ENCODE measurements at regions not wholly inside any gene's neighbourhood (a gene's known extent, or its start where the extent isn't known, plus 50 kb on each side); places are given as distances from the start of the nearest gene placed in this dataset.
A peak's percentile ranks its signal among the peaks of the same experiment; 100 is the strongest.

DNA sequence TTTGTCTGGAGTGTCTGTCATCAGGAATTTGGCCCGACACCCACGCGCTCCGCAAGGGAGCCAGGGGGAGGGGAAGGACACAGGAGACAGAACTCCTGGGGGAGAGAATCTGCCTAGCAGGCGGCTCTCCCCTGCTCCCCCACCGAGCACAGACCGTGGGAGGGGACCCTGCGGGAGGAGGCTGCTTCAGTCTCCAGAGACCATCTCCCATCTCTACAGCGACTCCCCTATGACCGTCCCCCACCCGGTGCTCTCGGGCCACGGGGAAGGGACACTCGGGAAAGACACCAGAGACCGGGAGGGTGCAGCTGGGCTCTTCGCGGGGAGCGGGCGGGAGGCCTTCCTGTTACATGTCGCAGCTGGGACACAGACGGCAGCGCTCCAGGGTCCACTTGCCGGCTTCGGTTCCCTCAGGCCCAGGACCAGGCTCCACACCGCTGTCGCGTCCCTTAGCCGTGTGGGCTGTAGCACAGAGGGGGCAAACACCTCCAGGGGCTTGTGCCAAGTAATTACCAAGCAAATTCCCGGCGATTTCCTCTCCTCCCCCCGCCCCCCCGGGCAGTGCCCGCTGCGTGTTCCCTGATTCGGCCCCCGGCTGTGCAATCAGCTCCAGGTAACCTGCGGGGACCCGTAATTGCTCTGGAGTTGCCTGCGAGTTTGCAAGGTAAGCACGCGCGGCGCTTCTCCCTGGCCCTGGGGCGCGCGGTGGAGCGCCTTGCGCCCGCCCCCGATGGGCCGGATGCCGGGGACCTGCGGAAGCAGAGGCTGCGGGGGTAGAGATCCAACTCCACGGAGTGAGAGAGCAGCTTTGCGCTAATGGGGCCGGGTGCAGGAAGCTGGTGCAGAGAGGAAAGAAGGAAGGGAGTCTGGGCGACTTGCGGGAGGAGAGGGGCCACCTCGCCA, 155.1 kb upstream of the CADM1 start:
- Histone ChIP-seq H3K79me2 (replicated peaks; ENCODE audit: insufficient read depth) (no peaks in the 10 kb centered on the region), H3K4me3 (peak overlapping the region; percentile 83), H2AFZ (peak overlapping the region; percentile 99), H3K27ac (ENCODE audit: low read depth) (no peak overlapping the region), H3K4me1 (ENCODE audit: insufficient read depth) (peaks cover 8% of the 10 kb centered on the region; the same call in 1 of the 2 replicates), H4K20me1 (replicated peaks; ENCODE audit: insufficient read depth) (no peaks in the 10 kb centered on the region; the same call in 1 of the 2 replicates), H3K27me3 (ENCODE audit: insufficient read depth) (peaks cover 54% of the 10 kb centered on the region), H3K36me3 (ENCODE audit: insufficient read depth) (no peaks in the 10 kb centered on the region), H3K4me2 (peak overlapping the region; percentile 94), H3F3A (replicated peaks; ENCODE audit: low read depth) (no peaks in the 10 kb centered on the region), H3K9me2 (ENCODE audit: insufficient read depth) (no peaks in the 10 kb centered on the region)
- Mint-ChIP-seq H3K27ac (no peak overlapping the region), H3K9me3 (no peaks in the 10 kb centered on the region), H3K4me1 (peaks cover 14% of the 10 kb centered on the region; the same call in 2 of the 3 replicates), H3K27me3 (ENCODE audit: insufficient read depth, low read depth, poor library complexity) (peaks cover 36% of the 10 kb centered on the region), H3K4me3 (peak overlapping the region; percentile 82), H3K36me3 (ENCODE audit: low read depth) (no peaks in the 10 kb centered on the region)
- DNase-seq (ENCODE audit: low spot score) (peak; percentile 68), ATAC-seq (peak; percentile 78)
- TF ChIP-seq EZH2 (IDR thresholded peaks at IDR 0.05; ENCODE audit: low read depth, unreplicated experiment) (peak; percentile 21), JUNB (IDR thresholded peaks at IDR 0.05; ENCODE audit: unreplicated experiment) (no peak)

DNA sequence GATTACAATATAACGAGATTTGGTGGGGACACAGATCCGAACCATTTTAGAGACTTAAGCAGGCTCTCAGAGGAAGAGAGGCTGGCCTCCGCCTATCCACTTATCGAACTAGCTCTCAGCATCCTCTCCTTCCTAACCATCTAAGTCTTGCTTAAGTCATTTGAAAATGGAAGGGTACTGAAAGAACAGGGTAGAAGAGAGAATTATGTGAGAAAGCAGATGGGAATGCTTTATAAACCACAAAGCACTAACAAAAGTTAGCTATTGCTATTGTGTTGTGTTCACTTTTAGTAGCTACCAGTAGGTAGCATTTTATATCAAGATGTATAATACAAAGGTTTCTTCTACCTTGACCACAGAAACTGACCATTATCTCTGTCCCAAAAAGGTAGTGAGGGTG, 153.4 kb upstream of the CADM1 start:
- peaks cover 54% of the 10 kb centered on the region for H3K27me3 ChIP-seq (ENCODE audit: insufficient read depth)
- no peaks in the 10 kb centered on the region for H3K36me3 ChIP-seq (ENCODE audit: insufficient read depth)
- ATAC-seq (no peak), DNase-seq (ENCODE audit: low spot score) (no peak)
- H3K4me3 Mint-ChIP-seq, result no peak overlapping the region
- peaks cover 36% of the 10 kb centered on the region for H3K27me3 Mint-ChIP-seq (ENCODE audit: insufficient read depth, low read depth, poor library complexity)
- no peaks in the 10 kb centered on the region for H3K9me2 ChIP-seq (ENCODE audit: insufficient read depth)
- H3K27ac ChIP-seq (ENCODE audit: low read depth), result no peak overlapping the region
- H3K27ac Mint-ChIP-seq, result no peak overlapping the region
- H4K20me1 ChIP-seq (replicated peaks; ENCODE audit: insufficient read depth), result no peaks in the 10 kb centered on the region; the same call in 1 of the 2 replicates
- TF ChIP-seq, protein P1, sequence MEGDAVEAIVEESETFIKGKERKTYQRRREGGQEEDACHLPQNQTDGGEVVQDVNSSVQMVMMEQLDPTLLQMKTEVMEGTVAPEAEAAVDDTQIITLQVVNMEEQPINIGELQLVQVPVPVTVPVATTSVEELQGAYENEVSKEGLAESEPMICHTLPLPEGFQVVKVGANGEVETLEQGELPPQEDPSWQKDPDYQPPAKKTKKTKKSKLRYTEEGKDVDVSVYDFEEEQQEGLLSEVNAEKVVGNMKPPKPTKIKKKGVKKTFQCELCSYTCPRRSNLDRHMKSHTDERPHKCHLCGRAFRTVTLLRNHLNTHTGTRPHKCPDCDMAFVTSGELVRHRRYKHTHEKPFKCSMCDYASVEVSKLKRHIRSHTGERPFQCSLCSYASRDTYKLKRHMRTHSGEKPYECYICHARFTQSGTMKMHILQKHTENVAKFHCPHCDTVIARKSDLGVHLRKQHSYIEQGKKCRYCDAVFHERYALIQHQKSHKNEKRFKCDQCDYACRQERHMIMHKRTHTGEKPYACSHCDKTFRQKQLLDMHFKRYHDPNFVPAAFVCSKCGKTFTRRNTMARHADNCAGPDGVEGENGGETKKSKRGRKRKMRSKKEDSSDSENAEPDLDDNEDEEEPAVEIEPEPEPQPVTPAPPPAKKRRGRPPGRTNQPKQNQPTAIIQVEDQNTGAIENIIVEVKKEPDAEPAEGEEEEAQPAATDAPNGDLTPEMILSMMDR (conservative IDR thresholded peaks at IDR 0.05; ENCODE audit: low read depth in 2 of 2), result no peak
- TF ChIP-seq JUNB (IDR thresholded peaks at IDR 0.05; ENCODE audit: unreplicated experiment) (no peak), EZH2phosphoT487 (IDR thresholded peaks at IDR 0.05; ENCODE audit: unreplicated experiment) (no peak), ZNF114 (CRISPR knock-in tag; IDR thresholded peaks at IDR 0.05) (no peak), EZH2 (IDR thresholded peaks at IDR 0.05; ENCODE audit: low read depth, unreplicated experiment) (no peak), ZNF331 (CRISPR knock-in tag; IDR thresholded peaks at IDR 0.05; ENCODE audit: low read depth) (no peak), ZNF462 (CRISPR knock-in tag; IDR thresholded peaks at IDR 0.05) (no peak)
- TF ChIP-seq, protein P2, sequence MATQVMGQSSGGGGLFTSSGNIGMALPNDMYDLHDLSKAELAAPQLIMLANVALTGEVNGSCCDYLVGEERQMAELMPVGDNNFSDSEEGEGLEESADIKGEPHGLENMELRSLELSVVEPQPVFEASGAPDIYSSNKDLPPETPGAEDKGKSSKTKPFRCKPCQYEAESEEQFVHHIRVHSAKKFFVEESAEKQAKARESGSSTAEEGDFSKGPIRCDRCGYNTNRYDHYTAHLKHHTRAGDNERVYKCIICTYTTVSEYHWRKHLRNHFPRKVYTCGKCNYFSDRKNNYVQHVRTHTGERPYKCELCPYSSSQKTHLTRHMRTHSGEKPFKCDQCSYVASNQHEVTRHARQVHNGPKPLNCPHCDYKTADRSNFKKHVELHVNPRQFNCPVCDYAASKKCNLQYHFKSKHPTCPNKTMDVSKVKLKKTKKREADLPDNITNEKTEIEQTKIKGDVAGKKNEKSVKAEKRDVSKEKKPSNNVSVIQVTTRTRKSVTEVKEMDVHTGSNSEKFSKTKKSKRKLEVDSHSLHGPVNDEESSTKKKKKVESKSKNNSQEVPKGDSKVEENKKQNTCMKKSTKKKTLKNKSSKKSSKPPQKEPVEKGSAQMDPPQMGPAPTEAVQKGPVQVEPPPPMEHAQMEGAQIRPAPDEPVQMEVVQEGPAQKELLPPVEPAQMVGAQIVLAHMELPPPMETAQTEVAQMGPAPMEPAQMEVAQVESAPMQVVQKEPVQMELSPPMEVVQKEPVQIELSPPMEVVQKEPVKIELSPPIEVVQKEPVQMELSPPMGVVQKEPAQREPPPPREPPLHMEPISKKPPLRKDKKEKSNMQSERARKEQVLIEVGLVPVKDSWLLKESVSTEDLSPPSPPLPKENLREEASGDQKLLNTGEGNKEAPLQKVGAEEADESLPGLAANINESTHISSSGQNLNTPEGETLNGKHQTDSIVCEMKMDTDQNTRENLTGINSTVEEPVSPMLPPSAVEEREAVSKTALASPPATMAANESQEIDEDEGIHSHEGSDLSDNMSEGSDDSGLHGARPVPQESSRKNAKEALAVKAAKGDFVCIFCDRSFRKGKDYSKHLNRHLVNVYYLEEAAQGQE (IDR thresholded peaks at IDR 0.05; ENCODE audit: unreplicated experiment), result no peak
- H3F3A ChIP-seq (replicated peaks; ENCODE audit: low read depth), result no peaks in the 10 kb centered on the region
- H3K79me2 ChIP-seq (replicated peaks; ENCODE audit: insufficient read depth), result no peaks in the 10 kb centered on the region
- no peak overlapping the region for H3K4me3 ChIP-seq
- H2AFZ ChIP-seq, result no peak overlapping the region
- H3K9me3 Mint-ChIP-seq, result no peaks in the 10 kb centered on the region
- no peak overlapping the region for H3K4me2 ChIP-seq
- peaks cover 14% of the 10 kb centered on the region; the same call in 2 of the 3 replicates for H3K4me1 Mint-ChIP-seq
- peaks cover 8% of the 10 kb centered on the region; the same call in 1 of the 2 replicates for H3K4me1 ChIP-seq (ENCODE audit: insufficient read depth)
- no peaks in the 10 kb centered on the region for H3K36me3 Mint-ChIP-seq (ENCODE audit: low read depth)
